ENCODE measurements at regions not wholly inside any gene's neighbourhood (a gene's known extent, or its start where the extent isn't known, plus 50 kb on each side); places are given as distances from the start of the nearest gene placed in this dataset. TPM values are rescaled to one million over a fixed set of nuclear protein-coding genes. Genes with fewer than 3 reads are reported as not detected.

GRCh38 chr3:96760956-96761355, 53.4 kb upstream of the EPHA6 start:
- ATAC-seq (ENCODE audit: insufficient read depth, low FRiP score), result no peak
- 81 to 86% methylated on average over 4 of the region's 4 CpGs for WGBS, 2 donors

More at GRCh38 chr3:96760956-96761355, 53.4 kb upstream of the EPHA6 start:
- H3K4me1 ChIP-seq (ENCODE audit: control insufficient read depth in 5 of 5, insufficient read depth in 5 of 5, low read length in 5 of 5), result no peaks in the 10 kb centered on the region
- H3K36me3 ChIP-seq (ENCODE audit: control insufficient read depth in 4 of 4, insufficient read depth in 4 of 4, low read length in 4 of 4), result no peaks in the 10 kb centered on the region
- H3K27me3 ChIP-seq (ENCODE audit: control insufficient read depth in 3 of 3, insufficient read depth in 3 of 3, low read length in 2 of 3), result no peaks in the 10 kb centered on the region
- H3K4me3 ChIP-seq, result no peak overlapping the region
- no peak for TF ChIP-seq CTCF (IDR thresholded peaks at IDR 0.05; ENCODE audit: control extremely low read depth, extremely low read depth)
- DNase-seq, result no peak
- H3K9me3 ChIP-seq (ENCODE audit: control insufficient read depth in 4 of 4, insufficient read depth in 3 of 4, low read length in 3 of 4), result no peaks in the 10 kb centered on the region
- no peak overlapping the region for H3K9ac ChIP-seq (ENCODE audit: insufficient read depth in 1 of 2, low read length in 2 of 2)
- no peak overlapping the region for H3K27ac ChIP-seq (ENCODE audit: low read depth in 1 of 2, low read length in 1 of 2)

Small RNAs in the stretch of these regions (small RNA-seq; reads per million reads assigned to genes)
- not detected for gene MIR8060 (ENCODE audit: low replicate concordance)
- gene RNU6-1094P (ENCODE audit: low replicate concordance), result not detected

All from lung (tissue), 12 donors.